BE2C (cell line): ENCODE measurements at regions not wholly inside any gene's neighbourhood (a gene's known extent, or its start where the extent isn't known, plus 50 kb on each side); places are given as distances from the start of the nearest gene placed in this dataset.

Experiments used
- DNase-seq: peaks from one replicate; pipeline ENCODE4 v3.0.0-alpha.2; 2020
- H3K27me3 ChIP-seq: fragments of 250-450 bp; sonication (Bioruptor Pico); 2 replicates; pipeline ENCODE4 v1.5.1; 2020; ENCODE audit warnings: mild to moderate bottlenecking
- H3K36me3 ChIP-seq: fragments of 250-450 bp; sonication (Bioruptor Pico); 2 replicates; pipeline ENCODE4 v1.5.1; 2020; ENCODE audit warnings: mild to moderate bottlenecking
- H3K4me1 ChIP-seq: fragments of 250-450 bp; sonication (Bioruptor Pico); 2 replicates; pipeline ENCODE4 v1.5.1; 2020
- H3K4me3 ChIP-seq: 2 replicates; pipeline ENCODE4 v1.5.1; 2011; ENCODE audit warnings: low read depth, low read length
- H3K9me3 ChIP-seq: fragments of 250-450 bp; sonication (Bioruptor Pico); 2 replicates; pipeline ENCODE4 v1.5.1; 2020
- CTCF ChIP-seq: IDR thresholded peaks from 2 replicates; pipeline ENCODE4 v1.5.1; 2012; ENCODE audit warnings: mild to moderate bottlenecking, low read depth, low read length

GRCh38 chr1:38736399-38736798 is 123.2 kb downstream of the RRAGC start:
- Histone ChIP-seq H3K4me1 (no peaks in the 10 kb centered on the region), H3K9me3 (no peaks in the 10 kb centered on the region), H3K36me3 (no peaks in the 10 kb centered on the region), H3K4me3 (no peak overlapping the region), H3K27me3 (no peaks in the 10 kb centered on the region)
- no peak for TF ChIP-seq CTCF
- DNase-seq = no peak

- DNase-seq = no peak
- Histone ChIP-seq H3K4me1 (no peaks in the 10 kb centered on the region), H3K27me3 (no peaks in the 10 kb centered on the region), H3K9me3 (no peaks in the 10 kb centered on the region), H3K4me3 (no peak overlapping the region), H3K36me3 (no peaks in the 10 kb centered on the region)
- no peak for TF ChIP-seq CTCF
These were observed 123.9 kb downstream of the RRAGC start for GRCh38 chr1:38735651-38736161.

- no peak for TF ChIP-seq CTCF
- Histone ChIP-seq H3K4me3 (no peak overlapping the region), H3K36me3 (no peaks in the 10 kb centered on the region), H3K27me3 (no peaks in the 10 kb centered on the region), H3K4me1 (no peaks in the 10 kb centered on the region), H3K9me3 (no peaks in the 10 kb centered on the region)
- no peak for DNase-seq
These were observed 125.8 kb downstream of the RRAGC start for GRCh38 chr1:38733761-38734160.

- Histone ChIP-seq H3K9me3 (no peaks in the 10 kb centered on the region), H3K4me1 (no peaks in the 10 kb centered on the region), H3K36me3 (no peaks in the 10 kb centered on the region), H3K4me3 (no peak overlapping the region), H3K27me3 (no peaks in the 10 kb centered on the region)
- TF ChIP-seq CTCF = no peak
- no peak for DNase-seq
These were observed 128.8 kb downstream of the RRAGC start for GRCh38 chr1:38730511-38731397.

- no peak for TF ChIP-seq CTCF
- Histone ChIP-seq H3K9me3 (no peaks in the 10 kb centered on the region), H3K36me3 (no peaks in the 10 kb centered on the region), H3K4me3 (no peak overlapping the region), H3K4me1 (no peaks in the 10 kb centered on the region), H3K27me3 (no peaks in the 10 kb centered on the region)
- no peak for DNase-seq
These were observed 131.0 kb downstream of the RRAGC start for GRCh38 chr1:38728585-38728908.
